CMK (cell line): ENCODE measurements at regions not wholly inside any gene's neighbourhood (a gene's known extent, or its start where the extent isn't known, plus 50 kb on each side); places are given as distances from the start of the nearest gene placed in this dataset.

Source experiments
- DNase-seq: peaks from one replicate; pipeline ENCODE4 v3.0.0-alpha.2; 2010; ENCODE audit warnings: low read depth

DNA sequence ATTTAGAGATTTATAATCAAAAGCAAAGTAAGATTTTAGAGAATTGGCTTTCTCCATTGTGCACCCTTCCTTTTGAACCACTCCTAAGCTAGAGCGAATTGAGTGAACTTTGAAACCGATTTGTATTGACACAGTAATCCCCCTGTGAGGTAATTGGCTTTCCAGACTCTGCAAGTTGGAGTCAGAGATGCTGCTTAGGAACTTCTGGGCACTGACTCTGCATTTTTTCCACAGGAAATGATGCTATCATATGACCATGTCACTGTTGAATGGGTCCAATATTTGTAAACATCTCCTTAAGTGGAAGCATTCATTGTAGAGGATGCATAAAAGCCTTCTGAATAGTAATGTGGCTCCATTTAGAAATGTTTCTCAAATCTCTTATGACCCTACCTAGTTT is 394.4 kb upstream of the ZNF608 start:
- no peak for DNase-seq

DNA sequence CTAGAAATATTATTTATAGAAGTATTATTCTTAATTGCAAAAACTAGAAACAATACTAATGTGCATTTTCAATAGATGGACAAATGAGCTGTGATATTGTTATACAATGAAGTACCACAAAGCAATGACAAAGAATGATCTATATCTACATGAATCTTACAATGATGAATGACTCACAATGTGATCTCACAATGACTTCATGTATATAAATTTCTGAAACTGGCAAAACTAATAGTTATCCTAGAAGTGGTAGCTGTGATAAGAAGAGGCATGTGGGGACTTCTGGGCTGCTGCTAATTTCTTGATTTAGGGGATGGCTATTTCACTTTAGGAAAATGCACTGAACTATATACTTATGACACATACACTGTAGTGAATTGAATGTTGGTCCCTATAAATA is 396.0 kb upstream of the ZNF608 start:
- DNase-seq: no peak

DNA sequence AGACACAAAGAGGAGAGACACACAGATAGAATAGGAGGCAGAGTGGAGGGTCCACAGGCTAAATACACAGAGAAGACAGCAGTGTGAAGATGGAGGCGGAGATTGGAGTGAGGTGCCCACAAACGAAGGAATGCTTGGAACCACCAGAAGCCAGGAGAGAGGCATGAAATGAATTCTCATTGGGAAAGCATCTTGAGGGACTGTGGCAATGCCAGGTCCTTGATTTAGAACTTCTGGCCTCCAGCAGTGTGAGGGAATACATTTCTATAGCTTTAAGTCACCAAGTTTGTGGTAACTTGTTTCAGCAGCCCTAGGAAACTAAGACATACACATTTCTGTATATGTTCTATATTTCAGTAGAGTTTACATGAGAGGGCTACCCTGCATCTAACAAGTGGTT is 396.6 kb upstream of the ZNF608 start:
- DNase-seq: no peak

DNA sequence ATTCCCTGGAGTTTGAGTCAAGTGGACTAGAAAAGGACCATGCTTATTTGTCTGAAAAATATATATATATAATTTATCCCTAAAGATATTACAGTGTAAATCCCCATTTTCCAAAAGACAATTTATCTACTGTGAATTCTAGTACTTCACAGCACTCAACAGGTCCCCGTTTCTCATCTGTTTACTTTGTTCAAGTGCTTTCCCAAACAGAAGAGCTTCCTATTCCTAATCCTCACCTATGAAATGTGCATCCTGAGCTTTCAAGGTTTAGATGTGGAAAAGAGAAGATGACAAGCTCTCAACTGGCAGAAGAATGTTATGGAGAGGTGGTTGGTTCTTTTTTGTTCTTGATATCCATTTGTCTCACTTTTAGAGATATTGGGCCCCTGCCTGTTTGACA is 401.6 kb upstream of the ZNF608 start:
- DNase-seq: no peak

DNA sequence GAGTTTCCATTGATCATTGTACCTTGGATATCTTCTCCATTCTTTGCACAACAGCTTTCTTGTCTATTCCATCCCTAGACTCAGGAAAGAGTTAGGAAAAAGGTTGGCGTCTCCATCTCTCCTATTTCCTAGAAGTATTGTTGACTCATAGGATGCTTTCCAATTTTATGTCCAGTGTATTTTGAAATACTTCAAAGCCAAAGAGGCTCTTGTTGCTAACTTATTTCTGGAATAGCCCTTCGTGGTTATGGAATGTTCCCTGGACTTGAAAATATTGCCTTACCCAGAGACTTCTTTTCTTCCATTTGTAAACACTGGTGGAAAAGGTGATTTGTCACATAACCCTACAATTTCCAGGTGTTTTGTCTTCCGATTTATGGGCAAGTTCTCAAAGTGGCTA is 402.3 kb upstream of the ZNF608 start:
- DNase-seq: no peak

DNA sequence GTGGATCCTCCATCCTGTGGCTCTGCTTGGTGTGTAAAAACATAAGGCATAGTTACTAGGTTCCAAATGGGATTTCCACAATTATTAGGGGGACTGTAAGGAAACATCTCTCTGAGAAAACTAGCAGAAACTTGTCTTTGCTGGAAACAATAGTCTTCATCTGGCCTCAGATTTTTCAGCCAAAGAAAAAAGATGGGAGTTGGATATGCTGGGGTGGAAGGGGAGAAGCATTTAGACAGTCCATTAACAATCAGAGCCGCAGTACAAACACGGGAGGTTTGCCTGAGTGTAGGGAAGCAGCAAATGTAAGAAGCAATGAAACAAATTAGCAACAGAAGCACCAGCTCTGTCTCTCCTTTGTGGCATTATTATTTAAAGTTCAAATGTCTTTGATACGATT is 402.7 kb upstream of the ZNF608 start:
- no peak for DNase-seq

DNA sequence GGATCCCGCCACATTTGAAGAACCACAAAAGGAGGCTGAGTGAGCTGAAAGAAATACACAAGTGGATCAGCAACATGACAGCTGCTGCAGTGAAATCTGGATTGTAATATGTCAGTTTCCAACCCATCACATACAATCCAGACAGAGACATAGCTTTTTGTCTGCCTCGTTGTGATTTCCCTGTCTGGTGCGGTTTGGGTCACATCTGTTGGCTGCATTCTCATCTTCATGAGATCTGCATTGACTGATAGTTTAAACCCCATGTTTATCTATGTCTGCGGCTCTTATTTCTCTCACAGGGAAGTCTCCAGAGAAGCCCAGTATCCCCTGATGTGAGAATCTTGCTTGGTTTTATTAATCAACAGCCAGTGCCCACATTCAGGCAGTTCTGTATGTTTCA is 403.1 kb upstream of the ZNF608 start:
- no peak for DNase-seq

DNA sequence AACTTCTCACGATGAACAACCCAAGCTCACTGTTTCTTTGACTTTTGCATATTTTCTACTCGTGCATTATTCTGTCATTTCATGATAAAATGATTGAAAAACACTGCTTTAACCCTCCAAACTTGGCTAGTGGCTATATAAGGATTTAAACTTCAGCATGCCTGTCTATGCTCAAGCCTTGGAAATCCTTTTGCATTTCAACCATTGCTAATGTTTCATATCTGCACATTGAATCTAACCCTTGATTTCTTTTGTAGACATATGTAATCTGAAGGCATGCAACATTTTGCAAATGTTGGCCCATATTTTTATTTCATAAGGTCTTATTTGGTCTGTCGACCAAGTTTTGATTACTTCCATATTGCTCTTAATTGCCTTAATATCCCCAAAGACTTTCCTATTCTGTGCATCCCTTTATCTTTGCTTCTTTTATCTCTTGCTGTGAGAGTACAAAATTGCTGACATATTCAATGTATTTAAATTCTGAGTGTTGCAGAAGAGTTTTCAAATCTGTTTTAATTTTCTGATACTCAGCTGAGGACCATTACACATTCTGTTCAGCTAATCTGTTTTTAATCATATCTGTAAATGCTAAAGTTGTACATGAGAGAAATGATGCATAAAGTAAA is 403.7 kb upstream of the ZNF608 start:
- no peak for DNase-seq

DNA sequence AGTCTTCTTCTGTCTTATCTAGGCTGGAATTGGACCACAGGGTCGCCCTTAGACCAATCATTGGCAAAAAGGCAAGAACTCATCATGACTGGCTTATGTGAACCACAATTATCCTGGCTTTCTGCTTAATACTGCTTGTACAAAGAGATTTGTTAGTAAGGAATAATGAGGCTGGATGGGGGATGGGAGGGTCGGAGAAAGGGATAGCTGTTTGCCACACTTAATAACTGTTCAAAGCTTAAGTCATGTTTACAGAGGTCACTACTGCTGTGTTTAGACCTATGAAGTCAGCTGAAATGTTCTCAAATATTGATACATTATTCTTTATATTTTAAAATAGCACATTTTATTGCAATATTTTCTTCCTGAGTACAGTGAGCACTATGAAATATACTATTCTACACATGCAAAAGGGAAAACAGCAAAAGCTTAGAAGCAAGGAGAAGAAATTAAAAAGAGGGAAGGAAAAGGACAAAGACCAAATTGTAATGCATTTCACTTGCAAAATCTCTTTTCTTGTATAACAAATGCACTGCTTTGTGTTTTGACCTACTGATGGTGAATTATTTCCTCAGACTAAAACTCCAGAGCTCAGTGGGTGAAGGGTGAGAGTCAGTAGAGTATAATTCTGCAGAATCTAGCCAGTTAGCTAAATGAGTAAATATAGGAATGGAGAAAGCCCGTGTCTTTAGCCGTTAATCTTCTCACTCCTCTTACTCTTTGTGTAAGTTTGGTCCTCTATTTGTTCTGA is 404.9 kb upstream of the ZNF608 start:
- no peak for DNase-seq

DNA sequence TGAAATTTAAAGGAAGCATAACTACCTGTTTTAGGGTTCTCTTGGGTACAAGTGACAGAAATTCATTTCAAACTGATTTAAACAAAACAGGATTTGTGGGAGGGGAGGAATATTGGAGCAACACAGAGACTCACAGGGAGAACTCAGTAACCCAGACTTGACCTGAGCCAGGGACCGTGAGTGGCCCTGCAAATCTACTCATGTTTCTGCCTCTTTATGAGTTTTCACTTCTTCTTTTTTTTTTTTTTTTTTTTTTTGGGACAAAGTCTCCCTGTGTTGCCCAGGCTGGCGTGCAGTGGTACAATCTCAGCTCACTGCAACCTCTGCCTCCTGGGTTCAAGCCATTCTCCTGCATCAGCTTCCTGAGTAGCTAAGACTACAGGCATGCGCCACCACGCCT is 405.6 kb upstream of the ZNF608 start:
- DNase-seq: no peak

DNA sequence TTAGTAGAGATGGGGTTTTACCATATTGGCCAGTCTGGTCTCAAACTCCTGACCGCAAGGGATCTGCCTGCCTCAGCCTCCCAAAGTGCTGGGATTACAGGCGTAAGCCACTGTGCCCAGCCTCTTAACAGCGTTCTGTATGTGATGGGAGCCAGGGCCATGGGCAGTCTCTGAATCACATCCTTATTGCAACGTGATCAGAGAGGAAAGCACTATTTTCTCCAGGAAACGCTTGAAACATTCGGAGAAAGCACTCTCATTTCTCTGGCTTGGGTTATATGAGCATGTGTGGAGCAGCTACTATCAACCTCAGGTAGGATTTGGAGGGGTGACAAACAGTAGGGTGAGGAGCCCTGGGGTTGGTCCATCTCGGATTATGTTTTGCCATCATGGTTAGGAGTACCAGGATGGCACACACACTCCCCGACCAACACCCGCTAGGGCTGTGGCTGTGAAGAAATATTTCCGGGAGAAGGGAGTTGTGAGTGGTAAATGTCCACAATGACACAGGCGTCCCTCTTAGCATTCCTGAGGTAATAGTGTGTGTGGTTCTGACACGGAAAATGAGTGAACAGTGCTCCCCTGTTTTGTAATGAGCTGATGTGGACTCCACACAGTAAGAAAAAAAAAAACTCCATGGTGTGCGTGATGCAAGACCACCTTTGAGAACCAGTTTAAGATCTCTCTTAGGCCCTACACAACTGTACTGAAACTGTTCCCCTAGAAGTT is 406.2 kb upstream of the ZNF608 start:
- no peak for DNase-seq

DNA sequence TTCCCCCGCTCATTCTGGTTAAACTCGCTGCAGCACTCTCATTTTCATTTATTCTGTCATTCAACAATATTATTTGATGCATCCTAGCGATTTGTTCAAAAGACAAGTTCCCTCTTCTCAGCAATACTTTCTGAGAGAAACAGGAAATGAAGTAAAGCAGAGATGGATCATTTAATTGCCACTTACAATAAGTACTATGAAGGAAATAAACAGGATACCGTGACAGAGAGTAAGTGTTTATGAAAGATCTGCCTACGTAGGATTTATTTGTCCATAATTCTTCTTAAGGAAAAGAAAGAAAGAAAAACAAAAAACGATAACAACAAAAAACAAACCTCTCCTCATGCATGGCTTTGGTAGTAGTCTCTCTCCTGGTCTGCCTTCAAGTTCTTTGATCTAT is 406.8 kb upstream of the ZNF608 start:
- no peak for DNase-seq

DNA sequence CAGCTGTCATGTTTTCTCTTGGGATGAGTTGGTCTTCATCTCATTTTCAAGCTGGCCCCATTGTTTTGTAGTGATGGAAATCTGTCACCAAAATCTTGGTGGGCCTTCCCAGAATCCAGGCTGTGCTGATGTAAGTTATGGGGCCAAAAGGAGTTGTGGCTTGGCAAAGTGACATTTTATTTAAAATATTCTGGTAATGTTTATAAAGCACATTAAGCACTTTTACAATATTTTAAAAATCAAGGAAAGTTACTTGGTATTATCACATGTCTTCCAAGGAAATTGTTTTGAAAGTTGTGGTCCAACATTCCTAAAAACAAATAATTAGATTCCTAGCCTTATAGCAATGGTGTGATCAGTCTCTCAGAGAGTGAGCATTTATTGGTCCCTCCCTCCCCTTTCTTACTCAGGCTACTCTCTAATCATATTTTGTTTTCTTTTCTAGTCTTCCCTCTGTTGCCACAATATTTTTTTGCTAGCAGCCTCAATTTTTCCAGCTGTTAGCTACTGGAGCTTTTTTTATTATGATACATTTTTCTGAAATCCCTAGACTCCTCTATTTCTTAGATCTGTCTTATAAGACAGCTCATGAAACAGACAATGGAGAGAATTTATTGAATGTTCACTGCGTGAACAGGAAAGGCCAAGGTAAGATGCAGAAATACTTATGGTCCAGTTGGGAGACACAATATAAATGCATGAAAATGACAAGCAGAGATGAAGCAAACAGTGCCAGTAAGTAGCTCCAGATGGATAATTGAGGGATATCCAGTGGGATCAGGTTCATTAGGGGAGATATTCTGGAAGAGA is 408.1 kb upstream of the ZNF608 start:
- DNase-seq: no peak

DNA sequence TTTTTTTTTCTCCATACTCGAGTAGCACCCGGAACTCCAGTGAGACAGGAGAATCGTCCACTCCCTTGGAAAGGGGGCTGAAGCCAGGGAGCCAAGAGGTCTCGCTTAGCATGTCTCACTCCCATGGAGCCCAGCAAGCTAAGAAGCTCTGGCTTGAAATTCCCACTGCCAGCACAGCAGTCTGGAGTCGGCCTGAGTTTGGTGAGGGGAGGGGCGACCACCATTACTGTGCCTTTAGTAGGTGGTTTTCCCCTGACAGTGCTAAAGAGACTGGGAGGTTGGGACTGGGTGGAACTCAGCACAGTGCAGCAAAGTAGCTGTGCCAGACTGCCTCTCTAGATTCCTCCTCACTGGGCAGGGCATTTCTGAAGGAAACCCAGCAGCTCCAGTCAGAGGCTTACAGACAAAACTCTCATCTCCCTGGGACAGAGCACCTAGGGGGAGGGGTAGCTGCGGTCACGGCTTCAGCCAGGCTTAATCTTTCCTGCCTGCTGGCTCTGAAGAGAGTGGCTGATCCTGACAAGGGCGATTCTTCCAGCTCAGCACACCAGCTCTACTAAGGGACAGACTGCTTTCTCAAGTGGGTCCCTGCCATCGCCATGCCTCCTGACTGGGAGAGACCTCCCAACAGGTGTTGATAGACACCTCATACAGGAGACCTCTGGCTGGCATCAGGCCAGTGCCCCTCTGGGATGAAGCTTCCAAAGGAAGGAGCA is 414.5 kb upstream of the ZNF608 start:
- no peak for DNase-seq

DNA sequence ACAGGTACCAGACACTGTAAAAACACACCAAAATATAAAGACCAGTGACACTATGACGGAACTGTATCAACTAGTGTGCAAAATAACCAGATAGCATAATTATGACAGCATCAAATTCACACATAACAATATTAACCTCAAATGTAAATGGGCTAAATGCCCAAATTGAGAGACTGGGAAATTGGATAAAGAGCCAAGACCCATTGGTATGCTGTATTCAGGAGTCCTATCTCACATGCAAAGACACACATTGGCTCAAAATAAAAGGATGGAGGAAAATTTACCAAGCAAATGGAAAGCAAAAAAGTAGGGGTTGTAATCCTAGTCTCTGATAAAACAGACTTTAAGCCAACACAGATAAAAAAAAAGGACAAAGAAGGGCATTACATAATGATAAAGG is 416.3 kb upstream of the ZNF608 start:
- DNase-seq: no peak

DNA sequence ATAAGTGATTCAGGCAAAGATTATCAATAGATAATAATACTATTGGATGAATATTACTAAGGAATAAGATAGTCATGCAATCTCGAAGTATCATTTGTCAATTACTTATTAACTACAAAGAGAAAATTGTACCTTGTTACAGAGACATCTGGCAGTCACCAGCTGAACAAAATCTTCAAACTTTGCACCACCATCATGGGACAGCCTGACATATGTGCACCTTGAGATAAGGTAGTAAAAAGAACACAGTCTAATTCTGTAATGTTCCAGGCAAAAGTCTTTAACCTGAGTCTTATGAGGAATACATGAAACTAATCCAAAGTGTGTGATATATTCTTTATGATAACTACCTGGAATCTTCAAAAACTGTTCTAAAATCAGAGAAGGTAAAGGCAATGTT is 423.0 kb upstream of the ZNF608 start:
- no peak for DNase-seq

DNA sequence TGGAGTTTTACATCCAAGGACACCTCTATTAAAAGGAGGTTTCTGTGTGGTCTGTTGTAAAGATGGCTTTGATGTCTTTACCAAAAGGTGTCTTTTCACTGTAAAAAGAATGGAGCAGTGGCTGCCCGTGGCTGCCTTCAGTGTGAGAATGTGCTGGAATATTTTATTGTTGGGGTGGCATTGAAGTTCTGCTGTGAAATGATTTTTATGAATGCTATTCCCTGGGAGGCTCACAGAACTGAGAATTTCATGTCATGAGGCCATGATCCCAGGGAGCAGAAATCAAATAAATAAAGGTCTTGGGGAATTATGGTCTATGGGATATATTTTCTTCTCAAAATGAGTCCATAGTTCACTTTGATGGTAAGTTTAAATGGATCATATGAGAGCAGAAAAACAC is 425.2 kb upstream of the ZNF608 start:
- no peak for DNase-seq

DNA sequence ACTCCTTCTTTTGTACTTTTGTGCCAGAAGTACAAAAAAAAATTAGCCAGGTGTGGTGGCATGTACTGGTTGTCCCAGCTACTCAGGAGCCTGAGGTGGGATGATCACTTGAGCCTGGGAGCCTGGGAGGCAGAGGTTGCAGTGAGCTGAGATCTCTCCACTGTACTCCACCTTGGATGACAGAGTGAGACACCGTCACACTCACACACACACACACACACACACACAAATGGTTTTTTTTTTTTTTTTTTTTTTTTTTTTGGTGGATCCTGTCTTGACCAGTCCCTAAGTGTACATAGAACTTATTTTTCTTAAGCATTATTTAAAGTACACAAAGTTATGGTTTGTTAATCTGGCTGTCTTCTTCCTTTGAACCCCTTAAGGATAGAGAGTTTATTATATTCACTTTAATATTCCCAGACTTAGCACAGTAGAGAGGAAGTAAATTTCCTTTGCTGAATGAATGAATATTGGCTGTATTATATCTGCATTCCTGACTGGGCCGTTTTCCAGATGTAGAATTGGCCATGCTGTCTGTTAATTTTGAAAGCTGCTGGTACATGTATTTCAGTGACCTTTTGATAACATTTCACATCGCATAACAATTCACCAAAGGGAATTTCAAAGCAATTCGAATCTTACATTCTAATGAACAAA is 429.0 kb upstream of the ZNF608 start:
- DNase-seq: no peak

DNA sequence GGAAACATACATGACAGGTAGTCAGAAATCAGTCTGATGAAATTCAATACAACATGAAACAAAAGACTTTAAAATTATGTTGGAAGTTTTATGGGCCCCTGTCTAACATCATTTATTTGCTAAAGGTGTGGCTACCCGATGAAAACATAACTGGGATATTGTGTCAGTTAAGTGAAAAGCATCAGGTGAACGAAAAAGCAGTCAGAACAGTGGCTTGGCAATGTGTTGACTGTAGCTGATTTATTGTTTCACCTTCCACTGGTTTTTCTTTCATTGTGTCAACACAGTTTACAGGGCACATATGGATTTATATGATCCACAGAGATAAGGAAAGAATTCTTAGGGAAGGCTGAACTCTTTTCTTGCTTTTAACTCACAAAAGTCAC is 429.6 kb upstream of the ZNF608 start:
- DNase-seq: no peak

DNA sequence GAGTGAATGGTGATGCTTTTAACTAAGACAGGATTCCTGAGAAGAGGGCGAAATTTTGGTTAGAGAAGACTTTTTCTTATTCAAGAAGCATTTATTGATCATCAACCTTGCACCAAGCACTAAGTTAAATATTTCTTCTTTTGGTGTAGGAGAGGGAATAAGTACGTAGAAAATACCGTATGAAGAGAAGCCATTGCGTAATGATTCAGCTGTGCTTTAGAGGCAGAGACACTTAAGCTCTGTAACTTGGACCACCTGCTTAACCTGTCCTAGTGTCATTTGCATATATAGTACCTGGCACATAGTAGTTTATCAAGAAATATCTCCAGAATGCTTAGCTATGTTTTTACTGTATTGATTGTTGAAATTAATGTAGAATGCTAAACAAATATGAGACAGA is 430.9 kb upstream of the ZNF608 start:
- DNase-seq: no peak

DNA sequence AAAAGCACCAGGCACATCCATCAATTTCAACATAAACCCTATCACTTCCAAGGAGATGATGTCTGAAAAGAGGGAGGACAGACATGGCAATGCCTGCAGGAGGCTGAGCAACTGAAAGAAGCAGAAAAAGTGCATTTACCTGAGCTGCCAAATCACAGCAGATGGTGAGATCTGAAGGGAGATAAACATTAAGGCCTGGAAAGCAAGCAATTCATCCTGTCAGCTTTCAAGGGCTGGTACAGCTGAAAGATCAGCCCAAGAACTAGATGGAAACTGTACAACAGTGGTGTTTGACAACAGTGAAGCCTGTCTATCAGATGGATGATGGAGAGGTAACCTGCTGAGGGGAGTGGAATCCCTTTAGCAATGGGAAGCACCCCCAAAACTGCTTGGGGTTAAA is 433.2 kb upstream of the ZNF608 start:
- DNase-seq: no peak
